ENCODE measurements at regions not wholly inside any gene's neighbourhood (a gene's known extent, or its start where the extent isn't known, plus 50 kb on each side); places are given as distances from the start of the nearest gene placed in this dataset.

- no peak for TF ChIP-seq TAF1 (IDR thresholded peaks at IDR 0.05; ENCODE audit: low read depth)
- TF ChIP-seq CREB1 (IDR thresholded peaks at IDR 0.05; ENCODE audit: low read depth) = no peak
- no peak for TF ChIP-seq EGR1 (IDR thresholded peaks at IDR 0.05)
- no peak for TF ChIP-seq YY1 (IDR thresholded peaks at IDR 0.05; ENCODE audit: low read depth)
- TF ChIP-seq FOXM1 (IDR thresholded peaks at IDR 0.05; ENCODE audit: borderline replicate concordance, low read depth) = no peak
These were observed 572.8 kb downstream of the TFAP2A start for GRCh38 chr6:9841886-9842725.

GRCh38 chr6:9834233-9834632, 580.6 kb downstream of the TFAP2A start:
- no peak for TF ChIP-seq EP300 (IDR thresholded peaks at IDR 0.05; ENCODE audit: borderline replicate concordance)
- TF ChIP-seq USF1 (IDR thresholded peaks at IDR 0.05) = no peak
- no peak for TF ChIP-seq TCF12 (IDR thresholded peaks at IDR 0.05; ENCODE audit: low read depth)
- no peak for TF ChIP-seq EGR1 (IDR thresholded peaks at IDR 0.05)
- TF ChIP-seq FOXM1 (IDR thresholded peaks at IDR 0.05; ENCODE audit: borderline replicate concordance, low read depth) = no peak
- no peak for TF ChIP-seq CREB1 (IDR thresholded peaks at IDR 0.05; ENCODE audit: low read depth)
- TF ChIP-seq TAF1 (IDR thresholded peaks at IDR 0.05; ENCODE audit: low read depth) = no peak
- no peak for TF ChIP-seq REST (IDR thresholded peaks at IDR 0.05; ENCODE audit: low read depth)
- TF ChIP-seq ZBTB7A (IDR thresholded peaks at IDR 0.05; ENCODE audit: low read depth) = no peak
- TF ChIP-seq CEBPB (IDR thresholded peaks at IDR 0.05) = no peak

GRCh38 chr6:9831783-9832182, 583.1 kb downstream of the TFAP2A start:
- TF ChIP-seq MAX (IDR thresholded peaks at IDR 0.05) (no peak), TEAD4 (IDR thresholded peaks at IDR 0.05) (no peak), FOXM1 (IDR thresholded peaks at IDR 0.05; ENCODE audit: borderline replicate concordance, low read depth) (no peak), CREB1 (IDR thresholded peaks at IDR 0.05; ENCODE audit: low read depth) (no peak), ZBTB7A (IDR thresholded peaks at IDR 0.05; ENCODE audit: low read depth) (no peak), NFIC (IDR thresholded peaks at IDR 0.05) (no peak), TAF1 (IDR thresholded peaks at IDR 0.05; ENCODE audit: low read depth) (no peak), CEBPB (IDR thresholded peaks at IDR 0.05) (no peak), USF1 (IDR thresholded peaks at IDR 0.05) (no peak), TCF12 (IDR thresholded peaks at IDR 0.05; ENCODE audit: low read depth) (no peak), RAD21 (IDR thresholded peaks at IDR 0.05; ENCODE audit: low read depth) (no peak), YY1 (IDR thresholded peaks at IDR 0.05; ENCODE audit: low read depth) (no peak), REST (IDR thresholded peaks at IDR 0.05; ENCODE audit: low read depth) (no peak), EP300 (IDR thresholded peaks at IDR 0.05; ENCODE audit: borderline replicate concordance) (no peak), EGR1 (IDR thresholded peaks at IDR 0.05) (no peak)

- no peak for TF ChIP-seq REST (IDR thresholded peaks at IDR 0.05; ENCODE audit: low read depth)
- TF ChIP-seq EP300 (IDR thresholded peaks at IDR 0.05; ENCODE audit: borderline replicate concordance) = no peak
- TF ChIP-seq FOXM1 (IDR thresholded peaks at IDR 0.05; ENCODE audit: borderline replicate concordance, low read depth) = no peak
- no peak for TF ChIP-seq CEBPB (IDR thresholded peaks at IDR 0.05)
- TF ChIP-seq RAD21 (IDR thresholded peaks at IDR 0.05; ENCODE audit: low read depth) = no peak
- no peak for TF ChIP-seq ZBTB7A (IDR thresholded peaks at IDR 0.05; ENCODE audit: low read depth)
- no peak for TF ChIP-seq MAX (IDR thresholded peaks at IDR 0.05)
- no peak for TF ChIP-seq TAF1 (IDR thresholded peaks at IDR 0.05; ENCODE audit: low read depth)
- no peak for TF ChIP-seq TEAD4 (IDR thresholded peaks at IDR 0.05)
- TF ChIP-seq CREB1 (IDR thresholded peaks at IDR 0.05; ENCODE audit: low read depth) = no peak
- TF ChIP-seq EGR1 (IDR thresholded peaks at IDR 0.05) = no peak
- no peak for TF ChIP-seq TCF12 (IDR thresholded peaks at IDR 0.05; ENCODE audit: low read depth)
- TF ChIP-seq NFIC (IDR thresholded peaks at IDR 0.05) = no peak
- TF ChIP-seq USF1 (IDR thresholded peaks at IDR 0.05) = no peak
- no peak for TF ChIP-seq YY1 (IDR thresholded peaks at IDR 0.05; ENCODE audit: low read depth)
These were observed 584.1 kb downstream of the TFAP2A start for GRCh38 chr6:9830808-9831207.

Measured in Ishikawa (cell line).